SU-DHL-6 (cell line): ENCODE measurements at regions not wholly inside any gene's neighbourhood (a gene's known extent, or its start where the extent isn't known, plus 50 kb on each side); places are given as distances from the start of the nearest gene placed in this dataset.

ENCODE experiments used
- CTCF ChIP-seq: fragments of 200-600 bp; sonication (generic); IDR thresholded peaks from one replicate; pipeline ENCODE4 v1.5.1; 2017; ENCODE audit warnings: antibody characterized with exemption, mild to moderate bottlenecking, low read length, moderate library complexity; ENCODE audit not compliant: insufficient read depth, poor library complexity, severe bottlenecking
- EZH2phosphoT487 ChIP-seq: fragments of 200-600 bp; sonication (generic), shearing (Covaris generic); conservative IDR thresholded peaks from 2 replicates; pipeline ENCODE4 v1.6.1; 2018; ENCODE audit warnings: mild to moderate bottlenecking, antibody characterized with exemption, low read length, moderate library complexity, mixed read lengths

GRCh38 chr2:8490166-8490721 lies 191.6 kb upstream of the ID2 start:
- no peak for TF ChIP-seq CTCF
- TF ChIP-seq EZH2phosphoT487 = no peak
